ENCODE measurements at regions not wholly inside any gene's neighbourhood (a gene's known extent, or its start where the extent isn't known, plus 50 kb on each side); places are given as distances from the start of the nearest gene placed in this dataset.

DNA sequence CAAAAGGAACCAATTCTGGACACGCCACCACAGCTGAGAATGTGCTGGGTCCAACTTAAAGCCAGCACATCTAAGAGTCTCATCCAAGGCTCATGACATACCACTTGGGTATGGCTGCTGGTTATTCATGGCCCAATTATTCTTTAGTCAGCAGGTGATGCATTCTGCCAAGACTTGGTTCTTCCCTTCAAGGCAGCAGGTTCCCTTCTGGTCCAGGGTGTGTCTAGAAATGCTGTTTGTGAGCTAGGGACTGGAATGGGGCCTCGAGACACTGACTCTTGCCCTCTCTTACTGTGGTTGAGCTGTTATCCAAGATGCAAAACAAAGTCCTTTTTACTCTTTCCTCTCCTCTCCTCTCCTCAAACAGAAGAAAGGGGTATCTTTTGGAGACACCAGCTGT lies 522.6 kb downstream of the HINT1 start:
- H3K4me1 Mint-ChIP-seq = no peaks in the 10 kb centered on the region
- peaks cover 24% of the 10 kb centered on the region for H3K36me3 Mint-ChIP-seq (ENCODE audit: low read depth)
- Histone ChIP-seq H3K36me3 (ENCODE audit: insufficient read depth) (no peaks in the 10 kb centered on the region; the same call in 1 of the 2 replicates), H3K4me3 (no peak overlapping the region), H3K4me1 (ENCODE audit: insufficient read depth) (no peaks in the 10 kb centered on the region), H3K4me2 (no peak overlapping the region), H3F3A (replicated peaks; ENCODE audit: low read depth) (no peaks in the 10 kb centered on the region), H4K20me1 (replicated peaks; ENCODE audit: insufficient read depth) (no peaks in the 10 kb centered on the region), H2AFZ (no peak overlapping the region), H3K79me2 (replicated peaks; ENCODE audit: insufficient read depth) (no peaks in the 10 kb centered on the region), H3K9me2 (ENCODE audit: insufficient read depth) (no peaks in the 10 kb centered on the region; the same call in 1 of the 2 replicates), H3K27me3 (ENCODE audit: insufficient read depth) (no peaks in the 10 kb centered on the region), H3K27ac (ENCODE audit: low read depth) (no peak overlapping the region)
- DNase-seq (ENCODE audit: low spot score) (no peak), ATAC-seq (no peak)
- H3K27me3 Mint-ChIP-seq (ENCODE audit: insufficient read depth, low read depth, poor library complexity) = no peaks in the 10 kb centered on the region
- TF ChIP-seq EZH2phosphoT487 (IDR thresholded peaks at IDR 0.05; ENCODE audit: unreplicated experiment) (no peak), CREB1 (CRISPR knock-in tag; IDR thresholded peaks at IDR 0.05; ENCODE audit: low read depth) (no peak), POLR2AphosphoS5 (IDR thresholded peaks at IDR 0.05; ENCODE audit: low read depth) (no peak), JUNB (IDR thresholded peaks at IDR 0.05; ENCODE audit: unreplicated experiment) (no peak), STAT1 (IDR thresholded peaks at IDR 0.05; ENCODE audit: unreplicated experiment) (no peak), EZH2 (IDR thresholded peaks at IDR 0.05; ENCODE audit: low read depth, unreplicated experiment) (no peak), NANOG (IDR thresholded peaks at IDR 0.05; ENCODE audit: borderline replicate concordance) (no peak), ZNF331 (CRISPR knock-in tag; IDR thresholded peaks at IDR 0.05; ENCODE audit: low read depth) (no peak), CTCF (conservative IDR thresholded peaks at IDR 0.05; ENCODE audit: low read depth in 2 of 2) (no peak), ZNF114 (CRISPR knock-in tag; IDR thresholded peaks at IDR 0.05) (no peak)
- TF ChIP-seq, protein P1, sequence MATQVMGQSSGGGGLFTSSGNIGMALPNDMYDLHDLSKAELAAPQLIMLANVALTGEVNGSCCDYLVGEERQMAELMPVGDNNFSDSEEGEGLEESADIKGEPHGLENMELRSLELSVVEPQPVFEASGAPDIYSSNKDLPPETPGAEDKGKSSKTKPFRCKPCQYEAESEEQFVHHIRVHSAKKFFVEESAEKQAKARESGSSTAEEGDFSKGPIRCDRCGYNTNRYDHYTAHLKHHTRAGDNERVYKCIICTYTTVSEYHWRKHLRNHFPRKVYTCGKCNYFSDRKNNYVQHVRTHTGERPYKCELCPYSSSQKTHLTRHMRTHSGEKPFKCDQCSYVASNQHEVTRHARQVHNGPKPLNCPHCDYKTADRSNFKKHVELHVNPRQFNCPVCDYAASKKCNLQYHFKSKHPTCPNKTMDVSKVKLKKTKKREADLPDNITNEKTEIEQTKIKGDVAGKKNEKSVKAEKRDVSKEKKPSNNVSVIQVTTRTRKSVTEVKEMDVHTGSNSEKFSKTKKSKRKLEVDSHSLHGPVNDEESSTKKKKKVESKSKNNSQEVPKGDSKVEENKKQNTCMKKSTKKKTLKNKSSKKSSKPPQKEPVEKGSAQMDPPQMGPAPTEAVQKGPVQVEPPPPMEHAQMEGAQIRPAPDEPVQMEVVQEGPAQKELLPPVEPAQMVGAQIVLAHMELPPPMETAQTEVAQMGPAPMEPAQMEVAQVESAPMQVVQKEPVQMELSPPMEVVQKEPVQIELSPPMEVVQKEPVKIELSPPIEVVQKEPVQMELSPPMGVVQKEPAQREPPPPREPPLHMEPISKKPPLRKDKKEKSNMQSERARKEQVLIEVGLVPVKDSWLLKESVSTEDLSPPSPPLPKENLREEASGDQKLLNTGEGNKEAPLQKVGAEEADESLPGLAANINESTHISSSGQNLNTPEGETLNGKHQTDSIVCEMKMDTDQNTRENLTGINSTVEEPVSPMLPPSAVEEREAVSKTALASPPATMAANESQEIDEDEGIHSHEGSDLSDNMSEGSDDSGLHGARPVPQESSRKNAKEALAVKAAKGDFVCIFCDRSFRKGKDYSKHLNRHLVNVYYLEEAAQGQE (IDR thresholded peaks at IDR 0.05; ENCODE audit: unreplicated experiment) = no peak
- TF ChIP-seq, protein P2, sequence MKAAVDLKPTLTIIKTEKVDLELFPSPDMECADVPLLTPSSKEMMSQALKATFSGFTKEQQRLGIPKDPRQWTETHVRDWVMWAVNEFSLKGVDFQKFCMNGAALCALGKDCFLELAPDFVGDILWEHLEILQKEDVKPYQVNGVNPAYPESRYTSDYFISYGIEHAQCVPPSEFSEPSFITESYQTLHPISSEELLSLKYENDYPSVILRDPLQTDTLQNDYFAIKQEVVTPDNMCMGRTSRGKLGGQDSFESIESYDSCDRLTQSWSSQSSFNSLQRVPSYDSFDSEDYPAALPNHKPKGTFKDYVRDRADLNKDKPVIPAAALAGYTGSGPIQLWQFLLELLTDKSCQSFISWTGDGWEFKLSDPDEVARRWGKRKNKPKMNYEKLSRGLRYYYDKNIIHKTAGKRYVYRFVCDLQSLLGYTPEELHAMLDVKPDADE (IDR thresholded peaks at IDR 0.05) = no peak
- TF ChIP-seq, protein P3, sequence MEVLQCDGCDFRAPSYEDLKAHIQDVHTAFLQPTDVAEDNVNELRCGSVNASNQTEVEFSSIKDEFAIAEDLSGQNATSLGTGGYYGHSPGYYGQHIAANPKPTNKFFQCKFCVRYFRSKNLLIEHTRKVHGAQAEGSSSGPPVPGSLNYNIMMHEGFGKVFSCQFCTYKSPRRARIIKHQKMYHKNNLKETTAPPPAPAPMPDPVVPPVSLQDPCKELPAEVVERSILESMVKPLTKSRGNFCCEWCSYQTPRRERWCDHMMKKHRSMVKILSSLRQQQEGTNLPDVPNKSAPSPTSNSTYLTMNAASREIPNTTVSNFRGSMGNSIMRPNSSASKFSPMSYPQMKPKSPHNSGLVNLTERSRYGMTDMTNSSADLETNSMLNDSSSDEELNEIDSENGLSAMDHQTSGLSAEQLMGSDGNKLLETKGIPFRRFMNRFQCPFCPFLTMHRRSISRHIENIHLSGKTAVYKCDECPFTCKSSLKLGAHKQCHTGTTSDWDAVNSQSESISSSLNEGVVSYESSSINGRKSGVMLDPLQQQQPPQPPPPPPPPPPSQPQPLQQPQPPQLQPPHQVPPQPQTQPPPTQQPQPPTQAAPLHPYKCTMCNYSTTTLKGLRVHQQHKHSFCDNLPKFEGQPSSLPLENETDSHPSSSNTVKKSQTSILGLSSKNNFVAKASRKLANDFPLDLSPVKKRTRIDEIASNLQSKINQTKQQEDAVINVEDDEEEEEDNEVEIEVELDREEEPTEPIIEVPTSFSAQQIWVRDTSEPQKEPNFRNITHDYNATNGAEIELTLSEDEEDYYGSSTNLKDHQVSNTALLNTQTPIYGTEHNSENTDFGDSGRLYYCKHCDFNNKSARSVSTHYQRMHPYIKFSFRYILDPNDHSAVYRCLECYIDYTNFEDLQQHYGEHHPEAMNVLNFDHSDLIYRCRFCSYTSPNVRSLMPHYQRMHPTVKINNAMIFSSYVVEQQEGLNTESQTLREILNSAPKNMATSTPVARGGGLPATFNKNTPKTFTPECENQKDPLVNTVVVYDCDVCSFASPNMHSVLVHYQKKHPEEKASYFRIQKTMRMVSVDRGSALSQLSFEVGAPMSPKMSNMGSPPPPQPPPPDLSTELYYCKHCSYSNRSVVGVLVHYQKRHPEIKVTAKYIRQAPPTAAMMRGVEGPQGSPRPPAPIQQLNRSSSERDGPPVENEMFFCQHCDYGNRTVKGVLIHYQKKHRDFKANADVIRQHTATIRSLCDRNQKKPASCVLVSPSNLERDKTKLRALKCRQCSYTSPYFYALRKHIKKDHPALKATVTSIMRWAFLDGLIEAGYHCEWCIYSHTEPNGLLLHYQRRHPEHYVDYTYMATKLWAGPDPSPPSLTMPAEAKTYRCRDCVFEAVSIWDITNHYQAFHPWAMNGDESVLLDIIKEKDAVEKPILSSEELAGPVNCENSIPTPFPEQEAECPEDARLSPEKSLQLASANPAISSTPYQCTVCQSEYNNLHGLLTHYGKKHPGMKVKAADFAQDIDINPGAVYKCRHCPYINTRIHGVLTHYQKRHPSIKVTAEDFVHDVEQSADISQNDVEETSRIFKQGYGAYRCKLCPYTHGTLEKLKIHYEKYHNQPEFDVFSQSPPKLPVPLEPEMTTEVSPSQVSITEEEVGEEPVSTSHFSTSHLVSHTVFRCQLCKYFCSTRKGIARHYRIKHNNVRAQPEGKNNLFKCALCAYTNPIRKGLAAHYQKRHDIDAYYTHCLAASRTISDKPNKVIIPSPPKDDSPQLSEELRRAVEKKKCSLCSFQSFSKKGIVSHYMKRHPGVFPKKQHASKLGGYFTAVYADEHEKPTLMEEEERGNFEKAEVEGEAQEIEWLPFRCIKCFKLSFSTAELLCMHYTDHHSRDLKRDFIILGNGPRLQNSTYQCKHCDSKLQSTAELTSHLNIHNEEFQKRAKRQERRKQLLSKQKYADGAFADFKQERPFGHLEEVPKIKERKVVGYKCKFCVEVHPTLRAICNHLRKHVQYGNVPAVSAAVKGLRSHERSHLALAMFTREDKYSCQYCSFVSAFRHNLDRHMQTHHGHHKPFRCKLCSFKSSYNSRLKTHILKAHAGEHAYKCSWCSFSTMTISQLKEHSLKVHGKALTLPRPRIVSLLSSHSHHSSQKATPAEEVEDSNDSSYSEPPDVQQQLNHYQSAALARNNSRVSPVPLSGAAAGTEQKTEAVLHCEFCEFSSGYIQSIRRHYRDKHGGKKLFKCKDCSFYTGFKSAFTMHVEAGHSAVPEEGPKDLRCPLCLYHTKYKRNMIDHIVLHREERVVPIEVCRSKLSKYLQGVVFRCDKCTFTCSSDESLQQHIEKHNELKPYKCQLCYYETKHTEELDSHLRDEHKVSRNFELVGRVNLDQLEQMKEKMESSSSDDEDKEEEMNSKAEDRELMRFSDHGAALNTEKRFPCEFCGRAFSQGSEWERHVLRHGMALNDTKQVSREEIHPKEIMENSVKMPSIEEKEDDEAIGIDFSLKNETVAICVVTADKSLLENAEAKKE (CRISPR knock-in tag; IDR thresholded peaks at IDR 0.05) = no peak
- no peak overlapping the region for H3K4me3 Mint-ChIP-seq
- peaks cover 40% of the 10 kb centered on the region for H3K9me3 Mint-ChIP-seq
- no peak overlapping the region for H3K27ac Mint-ChIP-seq

Data from GM23338 (cell line).